HG02798 (cell line): ENCODE measurements at regions not wholly inside any gene's neighbourhood (a gene's known extent, or its start where the extent isn't known, plus 50 kb on each side); places are given as distances from the start of the nearest gene placed in this dataset.

ENCODE experiments used
- ATAC-seq: cut with Tn5 transposase; IDR thresholded peaks from one replicate; pipeline ENCODE4 v1.9.1; 2021; ENCODE audit warnings: mild to moderate bottlenecking; ENCODE audit not compliant: unreplicated experiment, poor library complexity

GRCh38 chr7:41384418-41384817 lies 318.5 kb downstream of the INHBA start:
- ATAC-seq: no peak

- ATAC-seq: no peak
These were observed 319.3 kb downstream of the INHBA start for GRCh38 chr7:41383596-41383995.

- no peak for ATAC-seq
These were observed 324.7 kb downstream of the INHBA start for GRCh38 chr7:41378156-41378555.

- ATAC-seq: no peak
These were observed 327.3 kb downstream of the INHBA start for GRCh38 chr7:41375582-41375981.

GRCh38 chr7:41374150-41374848 lies 328.6 kb downstream of the INHBA start:
- no peak for ATAC-seq

GRCh38 chr7:41367967-41368882 lies 334.7 kb downstream of the INHBA start:
- no peak for ATAC-seq

- ATAC-seq: no peak
These were observed 351.8 kb downstream of the INHBA start for GRCh38 chr7:41351091-41351490.

GRCh38 chr7:41346878-41347277 lies 356.0 kb downstream of the INHBA start:
- no peak for ATAC-seq

GRCh38 chr7:41339913-41340676 lies 362.8 kb downstream of the INHBA start:
- ATAC-seq: no peak

- ATAC-seq: no peak
These were observed 365.9 kb downstream of the INHBA start for GRCh38 chr7:41336981-41337380.

GRCh38 chr7:41336455-41336952 lies 366.4 kb downstream of the INHBA start:
- no peak for ATAC-seq

- ATAC-seq: no peak
These were observed 368.6 kb downstream of the INHBA start for GRCh38 chr7:41334071-41334862.

GRCh38 chr7:41333511-41333910 lies 369.4 kb downstream of the INHBA start:
- no peak for ATAC-seq

- no peak for ATAC-seq
These were observed 371.7 kb downstream of the INHBA start for GRCh38 chr7:41331194-41331593.

- ATAC-seq: no peak
These were observed 374.3 kb downstream of the INHBA start for GRCh38 chr7:41328544-41328943.

GRCh38 chr7:41328131-41328530 lies 374.8 kb downstream of the INHBA start:
- ATAC-seq: no peak

GRCh38 chr7:41326616-41327015 lies 376.3 kb downstream of the INHBA start:
- ATAC-seq: no peak

- no peak for ATAC-seq
These were observed 379.1 kb downstream of the INHBA start for GRCh38 chr7:41323806-41324205.

GRCh38 chr7:41319581-41319980 lies 383.3 kb downstream of the INHBA start:
- no peak for ATAC-seq

GRCh38 chr7:41316410-41316809 lies 386.5 kb downstream of the INHBA start:
- ATAC-seq: no peak
